SU-DHL-6 (cell line): ENCODE measurements at regions not wholly inside any gene's neighbourhood (a gene's known extent, or its start where the extent isn't known, plus 50 kb on each side); places are given as distances from the start of the nearest gene placed in this dataset.

Experiments
- H2AFZ ChIP-seq: fragments of 200-600 bp; sonication (generic); 2 replicates; pipeline ENCODE4 v1.6.1; 2014; ENCODE audit warnings: low read depth, mild to moderate bottlenecking, moderate library complexity, mixed read lengths, antibody characterized with exemption, low read length; ENCODE audit not compliant: severe bottlenecking
- H3F3A ChIP-seq: fragments of 200-600 bp; shearing (Covaris generic); 2 replicates; pipeline ENCODE4 v1.6.0; 2016; ENCODE audit warnings: antibody characterized with exemption, mild to moderate bottlenecking; ENCODE audit not compliant: insufficient read depth
- H3K27ac ChIP-seq: fragments of 200-600 bp; sonication (generic); 2 replicates; pipeline ENCODE4 v1.5.1; 2016; ENCODE audit warnings: low read depth, mild to moderate bottlenecking, low read length, moderate library complexity, mixed read lengths
- H3K27me3 ChIP-seq: fragments of 200-600 bp; sonication (generic), shearing (Covaris generic); 2 replicates; pipeline ENCODE4 v1.6.0; 2014; ENCODE audit warnings: mild to moderate bottlenecking, low read length
- H3K36me3 ChIP-seq: fragments of 200-600 bp; sonication (generic); 2 replicates; pipeline ENCODE4 v1.6.1; 2014; ENCODE audit warnings: mild to moderate bottlenecking, low read length, mixed read lengths
- H3K4me2 ChIP-seq: fragments of 300-600, 200-600 bp; shearing (Covaris generic), sonication (generic); 2 replicates; pipeline ENCODE4 v1.6.0; 2014; ENCODE audit warnings: low read length, low read depth, mild to moderate bottlenecking; ENCODE audit not compliant: poor library complexity, severe bottlenecking
- H3K4me3 ChIP-seq: fragments of 200-600 bp; sonication (generic); 2 replicates; pipeline ENCODE4 v1.5.1; 2014; ENCODE audit warnings: antibody characterized with exemption, low read length, mild to moderate bottlenecking, mixed read lengths; ENCODE audit not compliant: insufficient read depth, poor library complexity, severe bottlenecking
- H3K79me2 ChIP-seq: fragments of 200-600 bp; sonication (generic); 2 replicates; pipeline ENCODE4 v1.6.1; 2014; ENCODE audit warnings: mild to moderate bottlenecking, low read length, moderate library complexity; ENCODE audit not compliant: insufficient read depth
- H3K9ac ChIP-seq: fragments of 200-600 bp; sonication (generic); 2 replicates; pipeline ENCODE4 v1.7.0; 2014; ENCODE audit warnings: mild to moderate bottlenecking, low read length
- H3K9me2 ChIP-seq: fragments of 200-600 bp; sonication (generic); replicated peaks from 2 replicates; pipeline ENCODE4 v1.6.1; 2014; ENCODE audit warnings: low read length; ENCODE audit not compliant: insufficient read depth
- H3K9me3 ChIP-seq: fragments of 200-600 bp; sonication (generic); 2 replicates; pipeline ENCODE4 v1.6.1; 2014; ENCODE audit warnings: low read length, mixed read lengths; ENCODE audit not compliant: insufficient read depth
- H4K20me1 ChIP-seq: fragments of 200-600 bp; sonication (generic); 2 replicates; pipeline ENCODE4 v1.6.1; 2014; ENCODE audit warnings: low read depth, mild to moderate bottlenecking, antibody characterized with exemption, low read length, moderate library complexity, mixed read lengths
- EZH2phosphoT487 ChIP-seq: fragments of 200-600 bp; sonication (generic), shearing (Covaris generic); conservative IDR thresholded peaks from 2 replicates; pipeline ENCODE4 v1.6.1; 2018; ENCODE audit warnings: mild to moderate bottlenecking, antibody characterized with exemption, low read length, moderate library complexity, mixed read lengths
- TF ChIP-seq, protein P1 (sequence below): fragments of 200-600 bp; sonication (generic); IDR thresholded peaks from one replicate; pipeline ENCODE4 v1.5.1; 2017; ENCODE audit warnings: antibody characterized with exemption, mild to moderate bottlenecking, low read length, moderate library complexity; ENCODE audit not compliant: insufficient read depth, poor library complexity, severe bottlenecking

DNA sequence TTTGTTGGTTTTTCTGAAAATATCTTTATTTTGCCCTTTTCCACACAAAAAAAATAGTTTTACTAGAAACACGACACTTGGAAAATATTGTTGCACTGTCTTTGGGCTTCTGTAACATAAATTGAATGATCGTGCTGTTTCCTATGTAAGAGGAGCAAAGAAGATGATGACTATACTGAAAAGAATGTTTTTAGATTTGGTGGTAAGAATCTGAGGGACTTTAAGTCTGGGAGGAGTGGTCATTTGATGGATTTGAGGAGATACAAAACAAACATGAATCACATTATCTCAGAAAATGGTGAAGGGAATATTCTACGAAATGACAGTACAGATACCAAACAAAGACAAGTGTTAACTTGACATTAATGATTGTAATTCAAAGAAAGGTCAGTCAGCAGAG is 328.8 kb downstream of the ADAM29 start:
- TF ChIP-seq EZH2phosphoT487 = no peak
- TF ChIP-seq, protein P1, sequence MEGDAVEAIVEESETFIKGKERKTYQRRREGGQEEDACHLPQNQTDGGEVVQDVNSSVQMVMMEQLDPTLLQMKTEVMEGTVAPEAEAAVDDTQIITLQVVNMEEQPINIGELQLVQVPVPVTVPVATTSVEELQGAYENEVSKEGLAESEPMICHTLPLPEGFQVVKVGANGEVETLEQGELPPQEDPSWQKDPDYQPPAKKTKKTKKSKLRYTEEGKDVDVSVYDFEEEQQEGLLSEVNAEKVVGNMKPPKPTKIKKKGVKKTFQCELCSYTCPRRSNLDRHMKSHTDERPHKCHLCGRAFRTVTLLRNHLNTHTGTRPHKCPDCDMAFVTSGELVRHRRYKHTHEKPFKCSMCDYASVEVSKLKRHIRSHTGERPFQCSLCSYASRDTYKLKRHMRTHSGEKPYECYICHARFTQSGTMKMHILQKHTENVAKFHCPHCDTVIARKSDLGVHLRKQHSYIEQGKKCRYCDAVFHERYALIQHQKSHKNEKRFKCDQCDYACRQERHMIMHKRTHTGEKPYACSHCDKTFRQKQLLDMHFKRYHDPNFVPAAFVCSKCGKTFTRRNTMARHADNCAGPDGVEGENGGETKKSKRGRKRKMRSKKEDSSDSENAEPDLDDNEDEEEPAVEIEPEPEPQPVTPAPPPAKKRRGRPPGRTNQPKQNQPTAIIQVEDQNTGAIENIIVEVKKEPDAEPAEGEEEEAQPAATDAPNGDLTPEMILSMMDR = no peak
- H3K4me2 ChIP-seq = no peak overlapping the region
- no peak overlapping the region for H3K4me3 ChIP-seq
- no peaks in the 10 kb centered on the region for H4K20me1 ChIP-seq
- H3F3A ChIP-seq = no peaks in the 10 kb centered on the region; the same call in 1 of the 2 replicates
- 0 out of 2 replicates have a peak, but pooled peaks cover 8% of the 10 kb centered on the region for H3K36me3 ChIP-seq
- no peak overlapping the region for H3K27ac ChIP-seq
- no peaks in the 10 kb centered on the region for H3K27me3 ChIP-seq
- H3K9me2 ChIP-seq = no peaks in the 10 kb centered on the region
- H3K79me2 ChIP-seq = no peaks in the 10 kb centered on the region
- peaks cover 36% of the 10 kb centered on the region; the same call in 1 of the 2 replicates for H3K9me3 ChIP-seq
- H3K9ac ChIP-seq = no peak overlapping the region
- H2AFZ ChIP-seq = peak overlapping the region; percentile 42

DNA sequence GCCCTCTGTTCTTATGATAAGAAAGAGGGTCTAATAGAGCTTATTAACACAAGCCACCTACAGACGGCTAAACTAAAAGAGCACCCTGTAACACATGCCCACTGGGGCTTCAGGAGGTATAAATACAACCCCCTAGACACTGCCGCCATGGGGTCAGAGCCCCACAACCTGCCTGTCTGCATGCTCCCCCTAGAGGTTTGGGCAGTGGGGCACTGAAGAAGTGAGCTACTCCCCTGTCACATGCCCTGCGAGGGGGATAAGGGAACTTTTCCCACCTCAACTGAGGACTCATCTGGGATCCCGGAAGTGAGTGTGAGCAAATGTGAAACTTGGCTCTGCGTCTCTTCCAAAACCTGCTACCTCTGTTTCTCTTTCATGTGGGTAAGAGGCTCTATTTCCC is 334.5 kb downstream of the ADAM29 start:
- H3K36me3 ChIP-seq = 0 out of 2 replicates have a peak, but pooled peaks cover 3% of the 10 kb centered on the region
- peaks cover 21% of the 10 kb centered on the region; the same call in 1 of the 2 replicates for H3K9me3 ChIP-seq
- H3K4me3 ChIP-seq = no peak overlapping the region
- H3K79me2 ChIP-seq = no peaks in the 10 kb centered on the region
- H3K27ac ChIP-seq = peak overlapping the region; percentile 5; the same call in 1 of the 2 replicates
- H3K9me2 ChIP-seq = no peaks in the 10 kb centered on the region
- H3K9ac ChIP-seq = no peak overlapping the region
- peak overlapping the region; percentile 50 for H2AFZ ChIP-seq
- no peak overlapping the region for H3K4me2 ChIP-seq
- H3F3A ChIP-seq = no peaks in the 10 kb centered on the region
- H3K27me3 ChIP-seq = no peaks in the 10 kb centered on the region
- no peaks in the 10 kb centered on the region for H4K20me1 ChIP-seq
- TF ChIP-seq, protein P1 = no peak
- no peak for TF ChIP-seq EZH2phosphoT487

DNA sequence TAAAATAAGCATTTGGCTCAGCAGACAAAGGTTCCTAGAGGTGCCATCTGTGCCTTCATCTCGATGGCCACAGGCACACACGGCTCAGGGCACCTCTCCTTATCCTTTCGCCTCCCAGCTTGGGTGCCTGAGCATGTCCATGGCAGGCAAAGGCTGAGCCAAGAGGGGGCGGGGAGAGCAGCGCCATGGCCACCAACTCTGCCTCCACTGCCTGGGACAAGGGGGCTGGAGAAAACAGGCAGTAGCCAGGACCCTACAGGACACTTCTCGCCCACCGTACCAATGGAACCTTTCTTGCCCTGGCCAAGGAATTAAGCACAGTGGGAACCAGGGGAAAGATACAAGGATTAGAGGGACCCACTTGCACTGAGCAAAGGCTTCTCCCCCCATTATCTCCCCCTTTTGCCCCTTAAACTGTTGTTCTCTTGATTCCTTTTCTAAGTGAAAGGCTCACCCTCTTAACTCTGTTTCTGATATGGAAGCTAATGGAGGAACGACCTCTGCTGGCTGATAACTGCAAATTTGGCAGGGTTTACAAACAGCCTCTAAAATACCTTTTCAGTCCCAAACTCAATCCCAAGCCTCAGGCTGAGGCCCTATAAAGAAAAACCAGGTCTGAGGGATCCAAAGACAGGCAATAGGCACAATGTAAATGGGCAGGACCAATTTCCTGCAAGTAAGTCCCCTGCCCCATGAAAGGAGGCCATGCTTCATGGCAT is 335.2 kb downstream of the ADAM29 start:
- H3K4me2 ChIP-seq = no peak overlapping the region
- H3K9ac ChIP-seq = no peak overlapping the region
- no peaks in the 10 kb centered on the region for H3F3A ChIP-seq
- peaks cover 21% of the 10 kb centered on the region; the same call in 1 of the 2 replicates for H3K9me3 ChIP-seq
- H3K4me3 ChIP-seq = no peak overlapping the region
- no peaks in the 10 kb centered on the region for H3K27me3 ChIP-seq
- H4K20me1 ChIP-seq = no peaks in the 10 kb centered on the region
- peak overlapping the region; percentile 50 for H2AFZ ChIP-seq
- H3K79me2 ChIP-seq = no peaks in the 10 kb centered on the region
- H3K9me2 ChIP-seq = no peaks in the 10 kb centered on the region
- no peaks in the 10 kb centered on the region for H3K36me3 ChIP-seq
- TF ChIP-seq EZH2phosphoT487 = no peak
- TF ChIP-seq, protein P1 = peak; percentile 57
- H3K27ac ChIP-seq = peak overlapping the region; percentile 5; the same call in 1 of the 2 replicates
